AG04450 (cell line): ENCODE measurements at regions not wholly inside any gene's neighbourhood (a gene's known extent, or its start where the extent isn't known, plus 50 kb on each side); places are given as distances from the start of the nearest gene placed in this dataset.

Experiments used
- CTCF ChIA-PET: fragments of 300-600, 350-600 bp; formaldehyde crosslinking; extraction: SDS; loops from one replicate; lab custom pipeline; 2022; ENCODE audit warnings: antibody characterized with exemption, inconsistent platforms; lab: Charles Lee
- POLR2A ChIA-PET: fragments of 350-600 bp; formaldehyde crosslinking; extraction: SDS; loops from one replicate; lab custom pipeline; 2021; ENCODE audit warnings: antibody characterized with exemption, inconsistent platforms; lab: Yijun Ruan, JAX
- DNase-seq: peaks from one replicate; pipeline ENCODE4 v3.0.0-alpha.2; 2011; ENCODE audit warnings: low read depth, low spot score
- H3K27ac ChIP-seq: one replicate; pipeline ENCODE4 v1.5.1; 2012; ENCODE audit warnings: low read depth, low read length, control low read depth
- H3K27me3 ChIP-seq: one replicate; pipeline ENCODE4 v1.6.0; 2012; ENCODE audit warnings: low read length; ENCODE audit not compliant: control insufficient read depth, insufficient read depth
- H3K4me3 ChIP-seq: 2 replicates; pipeline ENCODE4 v1.5.1; 2011; ENCODE audit warnings: mild to moderate bottlenecking, low read depth, low read length, control low read depth
- H3K9me3 ChIP-seq: 2 replicates; pipeline ENCODE4 v1.5.1; 2012; ENCODE audit warnings: low read length; ENCODE audit not compliant: control insufficient read depth, insufficient read depth
- TF ChIP-seq, protein P1 (sequence below): IDR thresholded peaks from 2 replicates; pipeline ENCODE4 v1.5.1; 2011; ENCODE audit warnings: low read depth, low read length, control low read depth, inconsistent platforms

DNA sequence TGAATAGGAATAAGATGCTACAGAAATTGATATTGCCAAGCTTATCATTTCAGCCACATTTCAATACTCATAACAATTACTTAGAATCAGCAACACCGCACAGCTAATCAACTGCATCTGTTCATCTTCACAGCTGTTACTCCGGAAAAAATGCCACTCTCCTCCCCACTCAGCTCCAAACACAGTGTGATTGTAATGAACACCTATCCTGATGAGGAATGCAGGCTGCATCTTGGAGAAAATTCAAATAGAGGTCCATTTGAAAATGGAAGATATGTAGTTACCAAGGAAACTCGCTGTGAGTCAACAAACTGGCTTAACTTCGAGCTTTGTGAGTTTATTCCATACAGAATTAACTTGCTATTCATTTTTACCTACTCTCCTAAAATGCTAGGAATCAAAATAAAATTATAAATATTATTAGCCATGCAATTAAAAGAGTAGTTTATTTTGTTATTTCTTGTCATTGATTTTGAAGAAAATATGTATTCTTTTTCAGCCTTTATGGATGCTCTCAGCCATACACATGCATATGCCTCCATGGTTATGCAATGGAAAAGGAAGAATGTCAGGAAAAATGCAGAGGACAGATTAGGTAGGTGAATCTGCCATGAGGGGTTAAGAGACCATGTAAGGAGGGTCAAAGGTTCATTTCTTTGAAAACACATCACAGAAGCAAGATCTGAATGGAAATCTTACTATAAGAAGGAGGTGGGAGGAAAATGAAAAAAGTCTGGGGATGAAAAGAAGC is 267.2 kb downstream of the POM121L12 start:
- Histone ChIP-seq H3K9me3 (peaks cover 13% of the 10 kb centered on the region), H3K4me3 (no peak overlapping the region), H3K27me3 (no peaks in the 10 kb centered on the region), H3K27ac (no peak overlapping the region)
- CTCF ChIA-PET, result no interaction called here
- POLR2A ChIA-PET, result no interaction called here
- TF ChIP-seq, protein P1, sequence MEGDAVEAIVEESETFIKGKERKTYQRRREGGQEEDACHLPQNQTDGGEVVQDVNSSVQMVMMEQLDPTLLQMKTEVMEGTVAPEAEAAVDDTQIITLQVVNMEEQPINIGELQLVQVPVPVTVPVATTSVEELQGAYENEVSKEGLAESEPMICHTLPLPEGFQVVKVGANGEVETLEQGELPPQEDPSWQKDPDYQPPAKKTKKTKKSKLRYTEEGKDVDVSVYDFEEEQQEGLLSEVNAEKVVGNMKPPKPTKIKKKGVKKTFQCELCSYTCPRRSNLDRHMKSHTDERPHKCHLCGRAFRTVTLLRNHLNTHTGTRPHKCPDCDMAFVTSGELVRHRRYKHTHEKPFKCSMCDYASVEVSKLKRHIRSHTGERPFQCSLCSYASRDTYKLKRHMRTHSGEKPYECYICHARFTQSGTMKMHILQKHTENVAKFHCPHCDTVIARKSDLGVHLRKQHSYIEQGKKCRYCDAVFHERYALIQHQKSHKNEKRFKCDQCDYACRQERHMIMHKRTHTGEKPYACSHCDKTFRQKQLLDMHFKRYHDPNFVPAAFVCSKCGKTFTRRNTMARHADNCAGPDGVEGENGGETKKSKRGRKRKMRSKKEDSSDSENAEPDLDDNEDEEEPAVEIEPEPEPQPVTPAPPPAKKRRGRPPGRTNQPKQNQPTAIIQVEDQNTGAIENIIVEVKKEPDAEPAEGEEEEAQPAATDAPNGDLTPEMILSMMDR, result no peak
- DNase-seq, result no peak

DNA sequence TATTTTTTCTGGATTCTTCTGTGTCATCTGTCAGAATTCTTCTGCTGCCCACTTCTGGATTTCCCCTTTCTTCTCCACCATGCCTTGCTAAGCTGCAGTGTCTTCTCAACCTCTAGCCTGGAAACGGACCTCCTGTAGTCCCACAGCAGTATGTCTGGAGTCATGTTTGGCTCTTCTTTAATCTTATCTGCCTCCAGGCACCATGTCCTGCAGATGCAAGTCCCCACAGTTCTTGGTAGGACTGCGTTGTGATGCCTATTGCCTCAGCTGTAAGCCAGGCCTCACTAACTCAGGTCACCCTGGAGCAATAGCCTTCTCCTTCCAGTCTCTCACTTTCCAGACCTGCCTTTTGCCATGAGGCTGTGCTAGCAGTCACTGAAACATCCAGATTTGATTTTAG is 268.3 kb downstream of the POM121L12 start:
- H3K4me3 ChIP-seq, result no peak overlapping the region
- H3K27ac ChIP-seq, result no peak overlapping the region
- POLR2A ChIA-PET, result no interaction called here
- CTCF ChIA-PET, result no interaction called here
- TF ChIP-seq, protein P1, result no peak
- H3K9me3 ChIP-seq, result peaks cover 10% of the 10 kb centered on the region; the same call in 1 of the 2 replicates
- no peak for DNase-seq
- no peaks in the 10 kb centered on the region for H3K27me3 ChIP-seq

DNA sequence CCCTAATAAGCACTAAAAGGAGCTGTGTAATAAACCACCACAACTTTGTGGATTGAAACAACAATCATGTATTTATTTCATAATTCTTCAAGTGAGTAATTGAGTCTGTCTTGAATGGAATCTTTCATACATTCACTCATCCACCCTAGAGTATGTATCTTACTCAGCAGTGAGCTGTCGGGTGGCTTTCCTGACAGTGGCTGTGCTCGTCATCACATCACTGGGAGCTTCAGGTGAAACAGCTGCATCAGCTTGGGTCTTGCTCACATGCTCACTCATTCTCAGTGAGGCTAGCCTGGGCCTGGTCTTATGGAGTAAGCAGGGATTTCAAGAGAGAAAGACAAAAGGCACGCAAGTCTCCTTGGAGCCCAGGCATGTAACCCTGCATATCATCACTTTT is 271.4 kb downstream of the POM121L12 start:
- no peak for DNase-seq
- no peak overlapping the region for H3K4me3 ChIP-seq
- TF ChIP-seq, protein P1, result no peak
- H3K9me3 ChIP-seq, result peaks cover 12% of the 10 kb centered on the region; the same call in 1 of the 2 replicates
- no peaks in the 10 kb centered on the region for H3K27me3 ChIP-seq
- ChIA-PET POLR2A (no interaction called here), CTCF (no interaction called here)
- H3K27ac ChIP-seq, result no peak overlapping the region

DNA sequence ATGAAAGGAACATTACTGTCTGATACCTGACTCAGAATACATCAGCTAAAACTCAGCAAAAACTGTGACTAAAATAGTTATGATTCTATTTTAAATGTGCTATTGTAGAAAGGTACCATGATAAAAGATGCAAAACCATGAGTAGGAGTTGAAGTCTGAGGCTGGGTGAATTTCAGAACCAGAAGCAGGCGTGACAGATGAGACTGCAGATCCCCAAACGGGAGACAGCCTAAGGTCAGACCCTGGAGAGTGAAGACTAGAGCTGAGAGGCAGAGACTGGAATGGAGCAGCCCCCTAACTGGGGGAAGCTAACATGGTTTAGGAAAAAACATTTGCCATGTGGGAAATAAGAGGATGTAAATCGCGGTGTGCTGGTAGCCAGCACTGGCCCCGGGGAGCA is 275.8 kb downstream of the POM121L12 start:
- ChIA-PET CTCF (no interaction called here), POLR2A (no interaction called here)
- no peak overlapping the region for H3K4me3 ChIP-seq
- no peak overlapping the region for H3K27ac ChIP-seq
- peaks cover 15% of the 10 kb centered on the region for H3K9me3 ChIP-seq
- DNase-seq, result no peak
- no peaks in the 10 kb centered on the region for H3K27me3 ChIP-seq
- TF ChIP-seq, protein P1, result no peak

DNA sequence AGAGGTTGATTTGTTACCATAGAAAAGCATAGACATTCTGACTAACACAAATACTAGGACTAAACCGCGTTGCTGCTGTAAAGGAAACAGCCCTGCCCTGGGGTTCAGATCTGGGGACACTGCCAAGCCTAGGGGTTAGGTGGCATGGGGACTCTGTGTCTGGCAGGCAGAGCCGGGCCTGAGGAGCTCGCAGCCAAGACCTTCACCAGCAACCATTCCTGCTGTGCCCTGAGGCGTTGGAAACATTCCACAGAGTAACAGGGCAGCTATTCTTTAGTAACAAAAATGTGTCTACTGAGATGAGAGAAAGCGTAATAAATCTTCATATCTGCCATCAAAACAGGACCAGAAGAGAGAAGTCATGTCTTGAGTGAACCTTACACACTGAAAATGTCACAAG is 280.5 kb downstream of the POM121L12 start:
- CTCF ChIA-PET, result no interaction called here
- no peaks in the 10 kb centered on the region for H3K27me3 ChIP-seq
- H3K4me3 ChIP-seq, result no peak overlapping the region
- no peak for DNase-seq
- TF ChIP-seq, protein P1, result no peak
- H3K27ac ChIP-seq, result no peak overlapping the region
- POLR2A ChIA-PET, result no interaction called here
- peaks cover 10% of the 10 kb centered on the region for H3K9me3 ChIP-seq
